Adrenal gland (tissue), 9 donors: ENCODE measurements at regions not wholly inside any gene's neighbourhood (a gene's known extent, or its start where the extent isn't known, plus 50 kb on each side); places are given as distances from the start of the nearest gene placed in this dataset.

Experiments
- DNase-seq, 7 donors: peaks; one replicate each; pipeline ENCODE4 v3.0.0-alpha.2; 2019 to 2020
- H3K27ac ChIP-seq, 5 donors: fragments of 200-600 bp; sonication (generic) in 4 of 5; 1 replicate in 3 of 5; 2 replicates in 2 of 5; pipeline versions ENCODE4 v1.5.1 to v1.8.0; 2016 to 2020; ENCODE audit warnings: mild to moderate bottlenecking in 1 of 5
- H3K27me3 ChIP-seq: fragments of 200-600 bp; 2 replicates; pipeline ENCODE4 v1.8.0; 2021
- H3K36me3 ChIP-seq, 2 donors: fragments of 200-600 bp; replicated peaks in 1 of 2; 1 replicate in 1 of 2; 2 replicates in 1 of 2; pipeline versions ENCODE4 v1.5.1 to v1.8.0; 2018 to 2022
- H3K4me1 ChIP-seq, 2 donors: fragments of 200-600 bp; replicated peaks in 1 of 2; 1 replicate in 1 of 2; 2 replicates in 1 of 2; pipeline versions ENCODE4 v1.5.1 to v1.8.0; 2018 to 2021
- H3K4me3 ChIP-seq, 4 donors: fragments of 200-600 bp; sonication (generic) in 3 of 4; one replicate each; pipeline ENCODE4 v1.5.1; 2016 to 2018
- H3K9me3 ChIP-seq, 3 donors: fragments of 200-600 bp; sonication (generic) in 1 of 3; replicated peaks in 1 of 3; 1 replicate in 2 of 3; 2 replicates in 1 of 3; pipeline versions ENCODE4 v1.5.1 to v1.8.0; 2016 to 2021
- POLR2A ChIP-seq, 2 donors: fragments of 450-650 bp; IDR thresholded peaks; one replicate each; pipeline ENCODE4 v1.6.1; 2017; ENCODE audit warnings: antibody characterized with exemption in 2 of 2, mild to moderate bottlenecking in 2 of 2, moderate library complexity in 1 of 2
- WGBS, 4 donors: extraction: QIAGEN DNeasy Blood & Tissue Kit in 2 of 4; methylation state at CpG; one replicate each; pipeline versions ENCODE4 v1.1.5 to v1.1.7; 2013 to 2017; 5-methylcytosine and 5-hydroxymethylcytosine counted together
- intact Hi-C, 2 donors: fragments of 100-400 bp; cut with DNase I; formaldehyde crosslinking; loops; one replicate each; pipeline versions ENCODE4 v1.14.1 to v1.15.0; 2022 to 2023
- TF ChIP-seq, protein P1 (sequence below), 6 experiments: fragments of 450-650 bp in 4 of 6; fragments of 200-600 bp in 2 of 6; sonication (generic) in 1 of 6; IDR thresholded peaks; 1 replicate in 5 of 6; 2 replicates in 1 of 6; pipeline versions ENCODE4 v1.5.1 to v1.8.0; 2016 to 2021; ENCODE audit warnings: antibody characterized with exemption in 6 of 6, mild to moderate bottlenecking in 2 of 6, moderate library complexity in 1 of 6
- donor health status: healthy with polysubstance abuse.
- donor health status: Bipolar disorder and iron deficiency.
- donor health status: DM: yes; HTN: yes; CAD: no.
- donor health status: DM: no; HTN: no; CAD: no.
- donor health status: DM: no; HTN: no; CAD: no.

DNA sequence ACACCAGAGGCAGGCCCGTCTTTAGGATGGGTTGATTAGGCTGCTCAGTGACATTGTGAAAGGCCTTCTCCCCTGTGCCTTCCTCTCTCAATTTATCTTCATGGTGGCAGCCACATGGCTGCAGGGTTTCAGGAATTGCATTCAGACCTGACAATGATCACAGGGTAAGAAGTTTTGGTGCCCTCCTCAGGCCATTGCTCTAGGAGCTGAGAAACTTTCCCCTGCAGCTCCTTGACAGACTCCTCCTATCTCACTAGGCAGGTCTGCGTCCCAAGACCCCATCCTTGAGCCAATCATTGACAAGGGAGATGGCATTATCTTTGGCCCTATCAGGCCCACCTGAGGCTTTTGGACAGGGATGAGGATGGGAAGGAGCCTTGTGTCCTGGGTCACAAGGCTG, 57.4 kb upstream of the ANO4 start:
- intact Hi-C loops, result loop anchor here in 1 of 2 donors (5.0 to 10.0 kb wide), 2 partner anchors 65 to 382 kb away; partner anchors contain the start of gene SLC17A8
- DNase-seq, result no peak
- 70 to 88% (median 82%) methylated on average over 1 to 2 of the region's 2 CpGs for WGBS, 4 donors

DNA sequence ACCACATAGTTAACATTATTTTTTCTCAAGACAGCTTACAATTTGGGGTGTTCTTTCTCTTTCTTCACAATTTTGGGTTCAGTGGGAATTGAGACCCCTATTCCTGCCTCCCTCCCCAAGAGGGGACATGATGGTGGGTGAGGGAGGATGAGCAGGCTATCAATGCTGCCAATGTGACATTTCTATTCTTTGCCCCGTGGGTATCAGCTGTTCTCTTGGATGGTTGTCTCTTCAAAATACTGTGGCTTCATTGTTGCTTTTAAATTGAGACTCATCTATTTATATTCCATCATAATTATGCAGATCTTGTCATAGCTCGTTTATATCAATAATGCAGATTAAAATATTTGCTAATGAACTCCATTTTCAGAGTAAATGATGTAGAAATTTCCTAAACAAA, 56.5 kb upstream of the ANO4 start:
- Histone ChIP-seq H3K4me3 (no peak overlapping the region), H3K27me3 (peaks cover 3% of the 10 kb centered on the region), H3K4me1 (no peaks in the 10 kb centered on the region), H3K9me3 (no peaks in the 10 kb centered on the region), H3K27ac (no peak overlapping the region), H3K36me3 (no peaks in the 10 kb centered on the region)
- intact Hi-C loops, result loop anchor here in 1 of 2 donors (5.0 to 10.0 kb wide), 2 partner anchors 66 to 383 kb away; partner anchors contain the start of gene SLC17A8
- 64 to 74% (median 67%) methylated on average over 2 of the region's 2 CpGs for WGBS, 4 donors
- TF ChIP-seq POLR2A (IDR thresholded peaks at IDR 0.05), result no peak
- TF ChIP-seq, protein P1, sequence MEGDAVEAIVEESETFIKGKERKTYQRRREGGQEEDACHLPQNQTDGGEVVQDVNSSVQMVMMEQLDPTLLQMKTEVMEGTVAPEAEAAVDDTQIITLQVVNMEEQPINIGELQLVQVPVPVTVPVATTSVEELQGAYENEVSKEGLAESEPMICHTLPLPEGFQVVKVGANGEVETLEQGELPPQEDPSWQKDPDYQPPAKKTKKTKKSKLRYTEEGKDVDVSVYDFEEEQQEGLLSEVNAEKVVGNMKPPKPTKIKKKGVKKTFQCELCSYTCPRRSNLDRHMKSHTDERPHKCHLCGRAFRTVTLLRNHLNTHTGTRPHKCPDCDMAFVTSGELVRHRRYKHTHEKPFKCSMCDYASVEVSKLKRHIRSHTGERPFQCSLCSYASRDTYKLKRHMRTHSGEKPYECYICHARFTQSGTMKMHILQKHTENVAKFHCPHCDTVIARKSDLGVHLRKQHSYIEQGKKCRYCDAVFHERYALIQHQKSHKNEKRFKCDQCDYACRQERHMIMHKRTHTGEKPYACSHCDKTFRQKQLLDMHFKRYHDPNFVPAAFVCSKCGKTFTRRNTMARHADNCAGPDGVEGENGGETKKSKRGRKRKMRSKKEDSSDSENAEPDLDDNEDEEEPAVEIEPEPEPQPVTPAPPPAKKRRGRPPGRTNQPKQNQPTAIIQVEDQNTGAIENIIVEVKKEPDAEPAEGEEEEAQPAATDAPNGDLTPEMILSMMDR (IDR thresholded peaks at IDR 0.05), result no peak
- DNase-seq, result no peak

More for the DNA sequence above, 57.4 kb upstream of the ANO4 start:
- no peak overlapping the region for H3K27ac ChIP-seq
- no peaks in the 10 kb centered on the region for H3K36me3 ChIP-seq
- no peak for TF ChIP-seq POLR2A (IDR thresholded peaks at IDR 0.05)
- TF ChIP-seq, protein P1 (IDR thresholded peaks at IDR 0.05), result no peak
- peaks cover 6% of the 10 kb centered on the region for H3K27me3 ChIP-seq
- no peak overlapping the region for H3K4me3 ChIP-seq
- no peaks in the 10 kb centered on the region for H3K9me3 ChIP-seq
- H3K4me1 ChIP-seq, result no peaks in the 10 kb centered on the region

DNA sequence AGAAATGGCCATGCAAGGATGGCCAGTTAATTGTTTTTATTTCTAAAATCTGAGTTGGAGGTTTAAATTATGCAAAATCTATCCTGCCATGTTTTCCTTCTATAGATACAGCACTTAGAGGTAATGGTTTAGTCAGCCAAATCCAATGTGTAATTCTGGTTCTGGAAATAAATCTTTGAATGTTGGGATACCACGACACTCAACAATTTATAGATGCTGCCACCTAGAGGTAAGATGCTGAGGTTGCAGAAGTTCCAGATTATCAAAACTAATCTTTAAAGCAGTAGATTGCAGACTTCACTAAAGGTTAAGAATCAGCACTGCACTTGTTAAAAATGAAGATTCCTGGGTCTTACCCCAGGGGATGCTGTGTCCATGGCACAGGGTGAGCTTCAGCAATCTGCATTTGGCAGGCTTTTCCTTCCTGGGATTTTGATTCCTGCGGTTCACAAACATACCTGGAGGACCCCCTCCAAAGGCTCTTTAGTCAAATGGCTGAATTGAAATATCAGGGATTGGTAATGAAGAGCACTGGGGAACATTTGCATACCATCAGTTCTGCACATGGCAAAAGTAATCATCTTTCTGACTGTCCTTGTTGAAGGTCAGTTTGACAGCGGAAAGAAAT, 53.4 kb upstream of the ANO4 start:
- 47 to 59% (median 53%) methylated on average over 3 of the region's 3 CpGs for WGBS, 4 donors

GRCh38 chr12:100743060-100743459, 51.5 kb upstream of the ANO4 start:
- no peaks in the 10 kb centered on the region for H3K27me3 ChIP-seq
- H3K4me3 ChIP-seq, result no peak overlapping the region
- no peaks in the 10 kb centered on the region for H3K4me1 ChIP-seq
- no peak for DNase-seq
- no peaks in the 10 kb centered on the region for H3K9me3 ChIP-seq
- TF ChIP-seq, protein P1 (IDR thresholded peaks at IDR 0.05), result no peak
- no peak for TF ChIP-seq POLR2A (IDR thresholded peaks at IDR 0.05)
- intact Hi-C loops, result loop anchor here in 1 of 2 donors (10.0 kb wide), 1 partner anchor 508 kb away; no protein-coding TSS in a partner anchor
- WGBS, 4 donors, result 76 to 93% (median 82%) methylated on average over 1 of the region's 1 CpG
- no peaks in the 10 kb centered on the region for H3K36me3 ChIP-seq
- no peak overlapping the region for H3K27ac ChIP-seq

More for the DNA sequence above, 53.4 kb upstream of the ANO4 start:
- no peak overlapping the region for H3K4me3 ChIP-seq
- no peak overlapping the region for H3K27ac ChIP-seq
- intact Hi-C loops, result loop anchor here in 1 of 2 donors (10.0 kb wide), 1 partner anchor 506 kb away; no protein-coding TSS in a partner anchor
- TF ChIP-seq POLR2A (IDR thresholded peaks at IDR 0.05), result no peak
- TF ChIP-seq, protein P1 (IDR thresholded peaks at IDR 0.05), result peak; percentile 36 to 70 (median 48)
- no peaks in the 10 kb centered on the region for H3K4me1 ChIP-seq
- no peaks in the 10 kb centered on the region for H3K27me3 ChIP-seq
- no peaks in the 10 kb centered on the region for H3K9me3 ChIP-seq
- H3K36me3 ChIP-seq, result no peaks in the 10 kb centered on the region
- DNase-seq, result peak in 3 of 7 donors; percentile 20 to 54 (median 25)
